K562 (cell line): ENCODE measurements at regions not wholly inside any gene's neighbourhood (a gene's known extent, or its start where the extent isn't known, plus 50 kb on each side); places are given as distances from the start of the nearest gene placed in this dataset.

Source experiments
- ATAC-seq: fragments of 200-7000 bp; cut with Tn5 transposase; 3 replicates; pipeline ENCODE4 v1.9.1; 2020; ENCODE audit warnings: moderate library complexity
- BruUV-seq: library from RNA; stranded (reverse); fragments of 400-500 nt; replicated peaks from 2 replicates; lab custom pipeline; 2021; lab: Mats Ljungman, UMichigan
- CTCF ChIA-PET: fragments of 300-600 bp; formaldehyde crosslinking; extraction: SDS; loops from one replicate; lab custom pipeline; 2021; ENCODE audit warnings: low intra/inter-chr PET ratio; lab: Yijun Ruan, JAX
- POLR2A ChIA-PET: fragments of 300-600, 350-650 bp; sonication (Branson Sonifier 250); formaldehyde crosslinking; extraction: SDS; loops from one replicate; lab custom pipeline; 2021; ENCODE audit warnings: antibody characterized with exemption, inconsistent platforms; lab: Yijun Ruan, JAX
- DNase-seq, 4 experiments: peaks; one replicate each; pipeline versions ENCODE4 v3.0.0 to v3.0.0-alpha.2; 2011 to 2018; ENCODE audit warnings: low spot score in 3 of 4, mixed read lengths in 3 of 4; ENCODE audit errors: extremely low read depth in 1 of 4
- FAIRE-seq: peaks from 2 replicates; lab custom pipeline; 2011; peaks lifted over from hg19 to GRCh38; lab: Jason Lieb, UNC
- H2AFZ ChIP-seq: 2 replicates; pipeline ENCODE4 v1.6.0; 2011; ENCODE audit warnings: low read depth, low read length, control low read depth, inconsistent platforms
- H3K27ac ChIP-seq: fragments of 200-600 bp; 3 replicates; pipeline ENCODE4 v1.8.0; 2011; ENCODE audit warnings: low read depth, mild to moderate bottlenecking, control low read depth, inconsistent platforms, low read length, moderate library complexity, mixed read lengths; ENCODE audit errors: extremely low read depth
- H3K27me3 ChIP-seq, 2 experiments: fragments of 300-600 bp in 1 of 2; 2 replicates in 1 of 2; 3 replicates in 1 of 2; pipeline versions ENCODE4 v1.6.0 to v1.8.0; 2011; ENCODE audit warnings: inconsistent platforms in 2 of 2, low read length in 2 of 2, mild to moderate bottlenecking in 1 of 2, mixed read lengths in 1 of 2, moderate library complexity in 1 of 2; ENCODE audit not compliant: control insufficient read depth in 2 of 2, insufficient read depth in 2 of 2
- H3K36me3 ChIP-seq: fragments of 300-600 bp; 3 replicates; pipeline ENCODE4 v1.8.0; 2011; ENCODE audit warnings: mild to moderate bottlenecking, low read length, inconsistent platforms; ENCODE audit not compliant: control insufficient read depth, insufficient read depth
- H3K4me1 ChIP-seq, 2 experiments: fragments of 200-600 bp in 1 of 2; replicated peaks in 1 of 2; 2 replicates in 1 of 2; 3 replicates in 1 of 2; pipeline versions ENCODE4 v1.5.1 to v1.8.0; 2011; ENCODE audit warnings: inconsistent platforms in 2 of 2, low read length in 2 of 2, mild to moderate bottlenecking in 1 of 2, mixed read lengths in 1 of 2, moderate library complexity in 1 of 2; ENCODE audit not compliant: control insufficient read depth in 2 of 2, insufficient read depth in 2 of 2
- H3K4me2 ChIP-seq: 2 replicates; pipeline ENCODE4 v1.6.1; 2011; ENCODE audit warnings: low read length, control low read depth, inconsistent platforms, mixed read lengths; ENCODE audit not compliant: insufficient read depth
- H3K4me3 ChIP-seq: fragments of 200-600 bp; sonication (generic), shearing (Covaris generic); 2 replicates; pipeline ENCODE4 v1.5.1; 2016; ENCODE audit warnings: control low read depth, inconsistent platforms
- H3K79me2 ChIP-seq: fragments of 200-600 bp; 3 replicates; pipeline ENCODE4 v1.8.0; 2011; ENCODE audit warnings: low read length, inconsistent platforms; ENCODE audit not compliant: control insufficient read depth, insufficient read depth
- H3K9ac ChIP-seq, 2 experiments: 2 replicates each; pipeline versions ENCODE4 v1.6.0 to v1.6.1; 2011; ENCODE audit warnings: low read depth in 2 of 2, low read length in 2 of 2, control low read depth in 1 of 2, inconsistent platforms in 1 of 2, mild to moderate bottlenecking in 1 of 2, mixed read lengths in 1 of 2; ENCODE audit not compliant: insufficient read depth in 1 of 2
- H3K9me1 ChIP-seq: one replicate; pipeline ENCODE4 v1.6.0; 2011; ENCODE audit warnings: inconsistent platforms, mild to moderate bottlenecking, low read length, moderate library complexity; ENCODE audit not compliant: control insufficient read depth, insufficient read depth
- H3K9me3 ChIP-seq: replicated peaks from 2 replicates; pipeline ENCODE4 v1.5.1; 2011; ENCODE audit warnings: low read depth, low read length, inconsistent platforms; ENCODE audit not compliant: control insufficient read depth, insufficient read depth
- H4K20me1 ChIP-seq: replicated peaks from 2 replicates; pipeline ENCODE4 v1.6.1; 2011; ENCODE audit warnings: low read length, inconsistent platforms, mixed read lengths; ENCODE audit not compliant: control insufficient read depth, insufficient read depth
- TEAD4 ChIP-seq, 2 experiments: sonication (generic) in 1 of 2; formaldehyde crosslinking in 1 of 2; IDR thresholded peaks; 2 replicates each; pipeline versions ENCODE4 v1.6.1 to v1.8.0; 2012 to 2022; ENCODE audit warnings: borderline replicate concordance in 1 of 2, inconsistent platforms in 1 of 2, low read length in 1 of 2, mild to moderate bottlenecking in 1 of 2, missing genetic modification reagents in 1 of 2
- YY1 ChIP-seq, 3 experiments: IDR thresholded peaks; 2 replicates each; pipeline ENCODE4 v1.6.1; 2011; ENCODE audit warnings: low read length in 2 of 3, mild to moderate bottlenecking in 2 of 3, moderate library complexity in 2 of 3, borderline replicate concordance in 1 of 3, control low read depth in 1 of 3, low read depth in 1 of 3; ENCODE audit not compliant: insufficient read depth in 3 of 3, insufficient replicate concordance in 2 of 3, control insufficient read depth in 1 of 3, insufficient read length in 1 of 3; ENCODE audit errors: extremely low read depth in 1 of 3
- ZKSCAN3 ChIP-seq: fragments of 250-450 bp; sonication (Bioruptor Pico); IDR thresholded peaks from 2 replicates; pipeline ENCODE4 v1.4.0; 2020
- ZNF239 ChIP-seq: fragments of 250-450 bp; sonication (Bioruptor Pico); IDR thresholded peaks from 2 replicates; pipeline ENCODE4 v1.4.0; 2020; ENCODE audit warnings: mild to moderate bottlenecking
- ZNF41 ChIP-seq: fragments of 250-450 bp; sonication (Bioruptor Pico); conservative IDR thresholded peaks from 2 replicates; pipeline ENCODE4 v1.4.0; 2020; ENCODE audit warnings: mild to moderate bottlenecking
- WGBS: fragments of 100-300 bp; shearing (Covaris generic); methylation state at CpG from one replicate; pipeline ENCODE4 v1.1.6; 2016; ENCODE audit warnings: low coverage, mixed read lengths; ENCODE audit not compliant: insufficient coverage; ENCODE audit errors: missing lambda C conversion rate; 5-methylcytosine and 5-hydroxymethylcytosine counted together
- in situ Hi-C: fragments of 300-500 bp; cut with MboI; formaldehyde crosslinking; loops from 4 replicates; pipeline ENCODE4 v1.15.0; 2018; ENCODE audit warnings: inconsistent platforms, mixed read lengths
- intact Hi-C: fragments of 100-400 bp; cut with micrococcal nuclease; formaldehyde crosslinking; loops from 2 replicates; pipeline ENCODE4 v1.14.2; 2022
- TF ChIP-seq, protein P1 (sequence below), 3 experiments: fragments of 200-800 bp in 1 of 3; sonication (Bioruptor generic) in 1 of 3; sonication (generic) in 1 of 3; formaldehyde crosslinking in 1 of 3; IDR thresholded peaks; 2 replicates each; pipeline versions ENCODE4 v1.6.1 to v1.8.0; 2016 to 2022; ENCODE audit warnings: mild to moderate bottlenecking in 2 of 3, missing compliant biosample characterization in 2 of 3, missing genetic modification characterization in 2 of 3, missing genetic modification reagents in 1 of 3
- TF ChIP-seq, protein P2 (sequence below): IDR thresholded peaks from 2 replicates; pipeline ENCODE4 v1.6.1; 2012; ENCODE audit warnings: low read depth, low read length, improper control_type of control experiment, borderline replicate concordance

DNA sequence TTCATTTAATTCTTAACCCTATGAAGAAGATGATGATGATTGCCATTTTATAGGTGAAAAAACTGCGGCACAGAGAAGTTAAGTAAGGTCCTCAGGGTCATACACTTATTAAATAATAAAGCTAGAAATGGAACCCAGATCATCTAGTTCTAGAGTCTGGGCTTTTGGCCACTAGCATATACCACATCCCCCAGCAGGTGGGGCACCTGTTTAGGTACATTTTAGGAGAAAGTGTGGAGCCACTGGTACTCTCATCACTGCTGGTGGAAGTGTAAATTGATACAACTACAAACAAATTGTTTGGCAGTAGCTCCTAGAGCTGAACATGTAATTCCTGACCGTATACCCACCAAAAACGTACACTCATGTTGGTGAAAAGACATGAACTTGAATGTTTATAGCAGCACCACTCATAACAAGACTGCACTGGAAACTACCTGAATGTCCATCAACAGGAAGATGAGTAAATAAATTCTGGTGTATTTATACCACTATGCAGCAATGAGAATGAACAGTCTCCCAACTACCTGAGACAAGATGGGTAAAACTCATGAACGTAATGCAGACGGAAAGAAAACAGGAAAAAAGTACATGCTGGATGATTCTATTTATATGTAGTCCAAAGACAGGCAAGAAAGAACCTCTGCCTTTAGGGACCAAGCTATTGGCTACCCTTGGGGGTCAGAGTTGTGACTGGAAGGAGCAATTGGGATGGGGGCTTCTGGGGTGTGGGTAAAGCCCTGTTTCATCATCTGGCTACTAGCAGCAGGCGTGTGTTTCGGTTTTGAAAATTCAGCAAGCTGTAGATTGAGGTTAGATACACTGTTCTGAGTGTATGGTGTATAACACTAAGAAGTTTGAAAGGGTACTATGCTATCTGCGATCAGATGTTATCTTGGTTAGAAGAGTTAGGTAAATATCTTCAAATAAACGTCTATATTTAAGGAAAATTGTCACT is 72.3 kb upstream of the ADGRG2 start:
- no peak for DNase-seq
- FAIRE-seq = no peak
- Histone ChIP-seq H3K27ac (no peak overlapping the region), H3K4me2 (no peak overlapping the region), H3K4me3 (no peak overlapping the region), H3K79me2 (no peaks in the 10 kb centered on the region), H3K9me1 (no peaks in the 10 kb centered on the region), H3K4me1 (no peaks in the 10 kb centered on the region; a peak in 1 of 5 replicates), H3K27me3 (no peaks in the 10 kb centered on the region), H3K36me3 (no peaks in the 10 kb centered on the region), H4K20me1 (no peaks in the 10 kb centered on the region), H2AFZ (no peak overlapping the region), H3K9ac (no peak overlapping the region)
- no peak for ATAC-seq
- WGBS = 3% methylated on average over 8 of the region's 9 CpGs
- POLR2A ChIA-PET = no interaction called here
- in situ Hi-C loops = no loop called here
- CTCF ChIA-PET = interaction anchor here (0.9 kb wide), 1 partner anchor 139 kb away, joined by 5 read pairs; no protein-coding TSS in a partner anchor
- intact Hi-C loops = no loop called here
- TF ChIP-seq TEAD4 (IDR thresholded peaks at IDR 0.05; ENCODE audit: low read length) (no peak), TEAD4 (CRISPR knock-in tag; IDR thresholded peaks at IDR 0.05; ENCODE audit: borderline replicate concordance) (no peak), ZNF239 (no peak)
- TF ChIP-seq, all 486 proteins: peak for 0
- BruUV-seq = no TSS peak
- H3K9me3 ChIP-seq = no peaks in the 10 kb centered on the region

DNA sequence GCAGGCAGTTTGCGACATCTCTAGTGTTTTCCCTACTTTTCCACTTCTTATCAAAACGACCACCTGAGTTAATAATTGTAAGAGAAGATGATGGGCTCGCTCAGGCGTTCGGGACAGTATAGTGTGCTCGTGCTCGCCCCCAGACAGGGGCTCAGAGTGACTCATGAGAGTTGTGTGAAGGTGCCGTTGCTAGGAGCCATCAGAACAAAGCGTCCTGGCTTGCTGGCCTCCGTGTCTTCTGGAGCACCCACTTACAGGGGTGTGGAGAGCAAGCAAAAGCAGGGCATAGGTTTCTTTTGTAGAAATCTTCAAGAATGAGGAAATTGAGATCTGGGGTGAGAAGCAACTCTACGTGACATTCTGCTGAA is 73.0 kb upstream of the ADGRG2 start:
- no peaks in the 10 kb centered on the region for H3K27me3 ChIP-seq
- FAIRE-seq (no peak), DNase-seq (no peak), ATAC-seq (no peak)
- no peaks in the 10 kb centered on the region for H3K9me1 ChIP-seq
- WGBS = 0% methylated on average over 6 of the region's 11 CpGs
- in situ Hi-C loops (no loop called here), intact Hi-C loops (no loop called here)
- no peak overlapping the region for H3K27ac ChIP-seq
- ChIA-PET CTCF (no interaction called here), POLR2A (no interaction called here)
- H3K79me2 ChIP-seq = no peaks in the 10 kb centered on the region
- no peak overlapping the region for H2AFZ ChIP-seq
- H3K9me3 ChIP-seq = no peaks in the 10 kb centered on the region
- H3K9ac ChIP-seq = no peak overlapping the region
- no peak overlapping the region for H3K4me2 ChIP-seq
- no peaks in the 10 kb centered on the region for H4K20me1 ChIP-seq
- no peaks in the 10 kb centered on the region for H3K36me3 ChIP-seq
- H3K4me1 ChIP-seq = no peaks in the 10 kb centered on the region; a peak in 1 of 5 replicates
- H3K4me3 ChIP-seq = no peak overlapping the region
- no TSS peak for BruUV-seq
- no peak for TF ChIP-seq ZNF41
- no peak for TF ChIP-seq ZKSCAN3 (CRISPR knock-in tag)
- no peak for TF ChIP-seq YY1 (IDR thresholded peaks at IDR 0.05; ENCODE audit: borderline replicate concordance in 1 of 3, control insufficient read depth in 1 of 3, extremely low read depth in 1 of 3, insufficient read depth in 3 of 3, insufficient read length in 1 of 3, insufficient replicate concordance in 2 of 3, low read depth in 1 of 3, low read length in 2 of 3)
- TF ChIP-seq, protein P1, sequence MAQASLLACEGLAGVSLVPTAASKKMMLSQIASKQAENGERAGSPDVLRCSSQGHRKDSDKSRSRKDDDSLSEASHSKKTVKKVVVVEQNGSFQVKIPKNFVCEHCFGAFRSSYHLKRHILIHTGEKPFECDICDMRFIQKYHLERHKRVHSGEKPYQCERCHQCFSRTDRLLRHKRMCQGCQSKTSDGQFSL (CRISPR knock-in tag; IDR thresholded peaks at IDR 0.05) = no peak
- TF ChIP-seq, protein P1 (tag; IDR thresholded peaks at IDR 0.05) = no peak
- TF ChIP-seq, protein P2, sequence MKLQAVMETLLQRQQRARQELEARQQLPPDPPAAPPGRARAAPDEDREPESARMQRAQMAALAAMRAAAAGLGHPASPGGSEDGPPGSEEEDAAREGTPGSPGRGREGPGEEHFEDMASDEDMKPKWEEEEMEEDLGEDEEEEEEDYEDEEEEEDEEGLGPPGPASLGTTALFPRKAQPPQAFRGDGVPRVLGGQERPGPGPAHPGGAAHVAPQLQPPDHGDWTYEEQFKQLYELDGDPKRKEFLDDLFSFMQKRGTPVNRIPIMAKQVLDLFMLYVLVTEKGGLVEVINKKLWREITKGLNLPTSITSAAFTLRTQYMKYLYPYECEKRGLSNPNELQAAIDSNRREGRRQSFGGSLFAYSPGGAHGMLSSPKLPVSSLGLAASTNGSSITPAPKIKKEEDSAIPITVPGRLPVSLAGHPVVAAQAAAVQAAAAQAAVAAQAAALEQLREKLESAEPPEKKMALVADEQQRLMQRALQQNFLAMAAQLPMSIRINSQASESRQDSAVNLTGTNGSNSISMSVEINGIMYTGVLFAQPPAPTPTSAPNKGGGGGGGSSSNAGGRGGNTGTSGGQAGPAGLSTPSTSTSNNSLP = no peak
